ENCODE measurements at regions not wholly inside any gene's neighbourhood (a gene's known extent, or its start where the extent isn't known, plus 50 kb on each side); places are given as distances from the start of the nearest gene placed in this dataset.

DNA sequence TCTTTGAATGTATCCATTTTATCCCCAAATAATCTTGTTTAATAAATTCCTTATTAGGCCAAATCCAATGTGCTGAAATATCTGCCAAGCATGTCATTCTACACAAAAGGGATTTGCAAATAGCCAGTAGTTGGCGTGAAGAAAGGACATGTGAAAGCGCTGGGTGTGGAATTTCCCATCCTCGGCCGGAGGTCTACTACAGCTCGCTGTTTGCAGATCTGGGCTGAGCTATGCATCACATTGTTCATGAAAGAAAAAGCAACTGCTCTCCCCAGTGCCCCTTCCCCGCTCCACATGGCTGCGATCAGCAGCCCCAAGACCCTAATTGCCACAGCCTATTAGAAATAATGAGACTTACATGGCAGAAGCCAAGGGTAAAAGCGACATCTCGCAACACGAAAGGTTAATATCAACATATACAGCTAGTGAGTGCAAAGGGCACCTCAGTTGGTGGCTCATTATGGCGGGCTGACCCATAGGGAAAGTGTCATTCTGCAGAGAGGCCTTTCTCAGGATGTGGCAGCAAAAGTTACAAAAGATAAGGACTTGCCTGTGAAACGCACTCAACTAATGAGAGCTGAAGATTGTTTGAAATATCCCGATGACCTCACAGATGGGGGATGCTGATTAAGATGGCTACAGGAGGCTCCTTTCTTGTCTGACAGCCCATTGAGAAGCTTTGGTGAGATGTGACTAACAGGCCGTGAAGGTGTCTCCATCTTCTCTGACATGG is 126.9 kb upstream of the CYP1B1 start:
- no peak for DNase-seq

DNA sequence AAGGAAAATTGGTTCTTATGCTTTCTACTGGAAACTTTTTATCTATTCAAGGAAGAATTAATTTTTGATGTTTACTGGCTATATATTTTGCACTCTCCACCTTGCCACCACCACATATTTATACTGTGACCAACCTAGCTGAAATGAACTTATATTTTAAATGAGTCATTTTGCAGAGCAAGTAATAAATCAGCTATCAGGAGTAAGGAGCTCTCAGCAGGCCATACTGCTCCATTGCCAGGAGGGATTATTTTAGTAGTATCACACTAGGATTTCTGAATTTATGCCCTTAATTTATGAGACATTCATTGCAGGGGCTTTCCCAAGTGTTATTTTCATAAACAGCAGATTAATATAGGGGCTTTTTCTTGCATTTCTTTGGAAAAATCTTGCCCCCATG is 125.8 kb upstream of the CYP1B1 start:
- DNase-seq, result peak; percentile 77

DNA sequence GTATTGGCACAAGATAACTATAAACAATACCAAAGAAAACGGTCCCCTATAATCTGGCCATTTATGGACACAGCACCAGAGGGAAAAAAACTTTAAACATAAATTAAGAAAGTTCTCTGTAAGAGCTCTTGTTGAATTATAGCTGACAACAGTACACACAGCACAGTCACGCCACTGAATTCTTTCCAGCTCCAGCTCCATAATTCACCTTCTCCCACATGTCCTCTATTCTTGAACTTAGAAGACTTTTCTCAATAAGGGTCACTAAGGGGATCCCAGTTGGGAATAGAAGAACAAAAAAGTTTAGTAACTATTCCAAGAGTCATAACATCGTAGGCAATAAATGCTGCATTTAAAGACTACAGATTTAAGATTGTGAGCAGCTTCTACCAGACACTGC is 124.6 kb upstream of the CYP1B1 start:
- no peak for DNase-seq

DNA sequence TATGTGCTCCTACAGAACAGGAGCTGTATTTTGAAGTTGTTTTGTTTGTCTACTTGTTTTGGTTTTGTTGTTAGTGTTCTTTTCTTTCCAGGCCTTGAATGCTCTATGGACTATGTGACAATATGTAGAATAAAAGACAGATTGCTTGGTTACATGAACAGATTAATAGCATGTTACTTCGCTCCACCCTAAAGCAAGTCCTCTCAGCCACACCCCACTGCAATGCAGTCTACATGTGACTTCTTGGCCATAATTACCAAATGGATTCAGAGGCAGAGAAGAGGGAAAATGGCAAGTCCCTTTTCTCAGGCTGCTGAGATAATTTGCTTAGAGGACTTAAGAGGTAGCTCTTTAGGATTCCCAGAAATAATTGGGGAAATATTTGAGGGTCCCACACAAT is 123.2 kb upstream of the CYP1B1 start:
- no peak for DNase-seq

DNA sequence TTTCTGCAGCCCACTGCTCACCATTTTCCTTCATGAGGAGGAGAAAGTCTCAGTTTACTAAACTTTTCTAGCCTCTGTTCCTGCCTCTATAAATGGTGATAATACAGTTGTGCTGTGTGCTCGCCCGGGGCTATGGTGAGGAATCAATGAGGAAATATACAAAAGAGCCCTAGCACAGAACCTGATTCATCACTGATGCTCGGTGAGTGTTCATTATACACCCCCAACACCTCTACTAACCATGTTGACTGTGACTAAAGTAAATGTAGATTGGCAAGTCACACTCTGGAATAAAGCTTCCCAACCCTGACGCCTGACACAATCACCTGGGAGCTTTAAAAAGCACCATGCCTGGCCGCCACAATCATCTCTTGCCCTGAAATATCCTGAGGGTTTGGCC is 118.8 kb upstream of the CYP1B1 start:
- no peak for DNase-seq

DNA sequence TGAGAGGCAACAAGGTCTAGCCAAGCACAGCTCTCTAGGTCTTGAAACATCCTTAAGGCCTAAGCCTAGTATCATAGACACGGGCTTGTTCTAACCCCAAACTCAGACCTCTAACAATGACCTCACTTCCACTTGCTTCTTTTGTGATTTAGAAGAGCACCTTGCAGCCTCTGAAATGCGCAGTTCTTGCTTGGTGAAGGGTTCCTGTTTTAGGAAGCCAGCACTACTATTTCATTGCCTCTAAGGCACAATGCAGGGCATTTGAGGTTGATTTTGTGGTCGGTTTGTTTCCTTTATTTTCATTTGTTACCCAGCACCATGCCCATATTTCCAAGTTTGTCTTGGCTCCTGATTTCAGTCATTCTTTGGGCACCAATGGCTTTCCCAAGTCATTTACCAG is 117.0 kb upstream of the CYP1B1 start:
- DNase-seq, result no peak

DNA sequence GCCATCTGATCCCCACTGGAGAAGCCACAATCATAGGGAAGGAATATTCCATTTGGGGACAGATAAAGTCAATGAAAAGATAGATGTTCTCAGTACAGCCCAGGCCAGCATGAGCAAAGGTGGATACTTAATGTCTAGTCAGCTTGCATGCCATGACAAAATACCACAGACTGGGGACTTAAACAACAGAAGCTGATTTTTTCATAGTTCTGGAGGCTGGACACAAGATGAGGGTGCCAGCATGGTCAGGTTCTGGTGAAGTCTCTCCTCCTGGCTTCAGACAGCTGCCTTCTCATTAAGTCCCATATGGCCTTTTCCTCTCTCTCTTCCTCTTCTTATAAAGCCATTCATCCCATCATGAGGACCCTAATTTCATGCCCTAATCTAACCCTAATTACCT is 116.1 kb upstream of the CYP1B1 start:
- DNase-seq, result no peak

DNA sequence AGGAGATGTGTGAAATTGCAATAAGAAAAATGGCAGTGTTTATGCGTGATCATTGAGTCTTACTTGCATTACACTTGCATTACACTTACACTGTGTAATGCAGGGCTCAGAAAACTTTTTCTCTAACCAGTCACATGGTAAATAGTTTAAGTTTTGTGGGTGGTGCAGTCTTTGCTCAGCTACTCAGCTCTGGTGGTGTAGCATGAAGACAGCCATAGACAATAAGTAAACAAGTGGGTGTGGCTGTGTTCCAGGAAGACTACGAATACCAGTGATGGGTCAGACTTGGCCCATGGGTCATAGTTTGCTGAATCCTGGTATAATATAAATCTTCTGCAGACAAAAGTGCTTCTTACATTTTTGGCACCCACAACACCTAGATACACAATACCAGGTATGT is 115.6 kb upstream of the CYP1B1 start:
- DNase-seq, result no peak

DNA sequence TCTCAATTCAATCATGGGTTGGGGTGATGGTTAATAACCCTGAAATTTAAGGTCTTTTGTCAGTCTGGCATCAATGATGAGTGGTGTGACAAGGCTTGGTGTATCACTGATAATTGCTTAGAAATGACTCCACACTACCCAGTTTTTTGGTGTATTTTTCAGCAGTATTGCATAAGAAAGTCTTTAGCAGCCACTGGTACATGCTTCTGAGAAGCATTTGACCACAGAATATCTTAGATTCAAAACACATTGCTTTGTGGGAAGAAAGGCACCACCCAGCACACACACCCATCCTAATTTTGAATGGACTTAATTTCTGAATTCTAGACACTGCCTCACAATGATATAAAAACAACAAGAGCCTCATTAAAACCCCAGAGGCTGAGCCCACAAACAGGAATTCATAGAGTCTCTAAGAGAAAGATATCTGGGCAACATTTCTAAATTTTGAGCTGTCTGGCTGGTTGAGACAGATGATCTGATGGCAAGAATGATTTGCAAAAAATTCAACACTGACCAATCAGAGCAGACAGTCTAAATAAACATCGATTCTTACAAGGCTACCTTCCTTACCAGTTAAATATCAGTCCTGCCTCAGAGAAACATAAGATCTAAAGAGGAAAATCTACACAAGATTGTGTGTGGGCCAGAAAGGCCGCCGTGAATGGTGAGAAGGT is 114.7 kb upstream of the CYP1B1 start:
- peak; percentile 94 for DNase-seq

DNA sequence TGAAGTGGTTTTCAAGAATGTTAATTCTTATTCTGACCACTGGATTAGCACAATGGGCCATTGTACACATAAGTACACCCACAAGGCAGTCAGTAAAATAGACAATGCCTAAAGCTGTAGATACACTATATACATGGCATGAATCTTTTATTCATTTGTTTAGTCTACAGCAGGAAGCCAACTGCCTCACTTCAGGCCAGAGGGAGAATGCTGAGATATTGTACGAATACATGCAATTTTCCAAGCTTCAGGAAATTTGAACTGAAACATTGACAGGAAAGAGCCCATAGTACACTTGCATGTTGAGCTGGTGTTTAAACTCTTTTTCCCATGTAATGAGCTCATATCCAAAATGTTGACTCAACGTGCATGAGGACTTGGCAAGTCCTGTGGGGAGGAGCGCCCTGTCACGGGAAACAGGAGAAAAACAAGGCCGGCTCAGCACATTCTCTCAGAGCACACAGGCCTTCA is 111.6 kb upstream of the CYP1B1 start:
- DNase-seq, result peak; percentile 84

DNA sequence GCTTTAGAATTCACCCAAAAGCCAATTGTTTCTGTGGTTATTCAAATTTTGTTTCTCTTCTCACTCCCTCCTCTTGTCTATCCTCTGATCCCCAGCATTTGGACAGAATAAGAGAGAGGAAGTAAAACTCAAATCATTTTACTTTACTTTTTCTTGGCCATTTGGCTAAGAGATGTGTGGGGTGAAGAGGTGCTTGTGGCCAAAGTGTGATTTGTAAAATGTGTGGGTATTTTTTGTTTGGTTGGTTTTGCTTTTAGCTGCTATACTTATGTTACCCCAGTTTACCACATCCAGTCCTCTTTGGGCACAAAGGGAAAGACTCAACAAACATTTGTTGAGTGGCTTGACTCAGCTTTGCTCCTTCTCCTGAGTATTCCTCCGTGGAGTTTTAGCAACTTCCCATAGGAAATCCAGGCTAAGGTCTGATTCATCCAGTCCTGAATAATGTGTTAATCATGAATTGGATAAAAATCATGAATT is 109.1 kb upstream of the CYP1B1 start:
- DNase-seq, result peak; percentile 75

DNA sequence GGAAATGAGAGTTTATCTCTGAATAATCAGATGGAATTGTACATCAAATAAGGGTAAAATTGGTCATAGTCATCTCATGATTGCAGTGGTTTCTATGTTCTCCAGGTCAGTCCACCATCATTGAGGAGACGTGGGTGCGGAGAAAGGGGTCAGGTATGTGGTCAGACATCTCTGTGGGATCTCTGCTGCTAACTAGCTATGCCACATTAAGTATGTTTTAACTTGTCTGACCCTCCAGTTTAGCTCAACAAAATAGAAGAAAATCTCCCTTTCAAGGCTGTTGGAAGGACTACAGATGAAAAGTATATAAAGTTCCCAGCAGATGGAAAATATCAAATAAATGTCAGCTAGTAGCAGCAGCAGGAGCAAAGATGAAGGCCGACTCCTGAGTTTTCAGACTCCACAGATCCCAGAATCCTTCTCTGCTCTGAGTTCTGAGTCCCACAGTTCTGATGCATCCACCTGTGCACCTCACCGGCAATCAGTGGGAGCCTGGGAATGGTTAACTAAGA is 106.6 kb upstream of the CYP1B1 start:
- DNase-seq, result no peak

DNA sequence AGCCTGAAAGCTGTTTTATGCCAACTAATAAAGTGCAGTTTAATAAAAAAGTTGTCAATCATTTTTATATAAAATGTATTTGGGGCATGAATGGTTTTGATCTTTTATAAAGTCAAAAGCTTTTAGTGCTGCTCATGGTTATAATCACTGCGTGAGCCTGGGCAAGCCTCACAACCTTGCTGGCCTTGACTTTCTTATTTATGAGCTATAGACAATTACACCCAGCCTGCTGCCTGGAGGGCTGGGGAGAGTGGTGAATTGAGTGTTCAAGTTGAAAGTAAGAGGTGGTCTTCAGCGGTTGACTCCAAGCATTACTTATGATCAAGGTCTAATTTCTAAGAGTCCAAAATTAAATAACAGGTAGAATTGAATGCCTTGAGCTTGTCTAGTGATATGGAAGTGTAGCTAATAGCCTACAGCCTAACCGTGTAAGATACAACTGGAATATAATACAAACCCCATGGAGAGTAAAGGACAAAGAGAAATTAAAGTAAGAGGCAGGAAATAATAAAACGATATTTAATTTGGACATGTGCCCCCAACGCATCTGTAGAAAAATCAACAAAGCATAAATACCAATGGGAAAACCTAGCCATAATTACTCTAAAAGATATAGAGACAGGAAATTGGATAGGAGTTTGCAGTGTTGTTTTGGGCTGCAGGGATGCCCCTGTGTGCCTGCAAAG is 106.0 kb upstream of the CYP1B1 start:
- DNase-seq, result no peak

DNA sequence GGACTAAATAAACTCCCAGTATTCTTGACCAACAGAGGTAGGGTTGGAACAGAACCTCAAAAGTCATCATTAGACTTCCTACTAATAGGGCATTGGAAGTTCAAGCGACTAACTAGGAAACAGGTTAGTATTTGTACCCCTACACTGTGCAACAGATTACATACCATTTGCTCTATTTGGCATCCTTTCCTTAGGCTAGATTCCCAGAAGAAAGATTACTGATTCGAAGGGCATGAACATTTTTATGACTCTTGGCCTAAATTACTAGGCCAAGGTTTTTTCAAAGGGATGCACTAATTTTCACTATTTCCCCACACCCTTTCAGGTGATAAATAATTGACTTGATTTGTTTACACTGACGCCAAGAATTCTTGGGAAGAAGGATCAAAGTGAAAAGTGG is 104.8 kb upstream of the CYP1B1 start:
- DNase-seq, result no peak

DNA sequence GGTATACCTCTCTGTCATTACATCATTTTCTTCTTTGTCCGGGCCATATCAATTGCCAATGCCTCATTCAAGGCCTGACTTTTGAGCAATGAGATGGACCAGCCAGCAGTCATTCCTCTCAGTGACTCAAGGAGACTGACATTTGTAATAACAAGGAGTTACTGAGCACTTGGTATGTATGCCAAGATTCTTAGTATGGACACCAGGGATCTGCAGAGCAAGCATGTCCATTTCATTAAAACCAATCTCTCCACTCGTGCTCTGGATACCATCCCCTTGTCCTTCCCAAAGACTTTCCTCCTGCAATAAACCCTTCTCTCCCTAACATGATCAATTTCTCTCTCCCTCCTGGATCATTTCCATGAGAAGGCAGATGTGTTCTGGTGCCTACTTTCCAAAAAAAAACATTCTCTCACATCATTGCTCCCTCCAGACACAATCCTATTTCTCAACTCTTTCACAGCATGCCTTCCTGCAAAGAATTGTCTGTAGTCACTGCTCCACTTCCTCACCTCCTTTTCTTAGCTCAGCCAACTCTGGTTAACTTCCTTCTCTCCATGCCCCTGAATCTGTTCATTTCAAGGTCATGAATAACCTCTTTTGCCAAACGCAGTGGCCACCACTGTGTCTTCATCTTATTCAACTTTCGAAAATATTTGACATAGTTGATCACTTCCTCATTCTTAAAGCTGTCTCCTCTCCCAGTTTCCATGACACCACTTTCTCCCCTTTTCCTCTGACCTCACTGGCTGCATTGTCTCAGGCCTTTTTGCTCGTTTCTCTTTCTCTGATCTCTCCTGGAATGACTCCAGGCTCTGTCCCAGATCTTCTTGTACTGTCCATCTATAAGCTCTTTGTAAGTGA is 102.8 kb upstream of the CYP1B1 start:
- peak; percentile 96 for DNase-seq

DNA sequence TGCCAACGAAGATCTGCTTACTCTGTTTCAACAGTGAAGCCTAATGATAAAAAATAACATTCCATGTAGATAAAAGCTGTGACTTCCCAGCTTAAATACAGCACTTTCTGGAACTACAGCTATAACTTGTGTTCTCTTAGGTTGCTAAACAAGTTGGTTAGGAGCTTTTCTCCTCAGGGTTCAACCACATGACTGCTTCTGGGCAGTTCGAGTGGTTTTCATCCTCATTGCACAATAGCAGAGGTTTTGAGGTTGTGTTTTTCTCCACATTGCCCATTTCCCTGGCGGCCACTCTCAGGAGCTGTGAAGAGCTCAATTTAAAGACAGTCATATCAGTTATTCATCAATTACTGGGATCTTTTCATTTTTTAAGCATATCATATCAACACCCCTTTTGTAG is 102.2 kb upstream of the CYP1B1 start:
- DNase-seq, result no peak

DNA sequence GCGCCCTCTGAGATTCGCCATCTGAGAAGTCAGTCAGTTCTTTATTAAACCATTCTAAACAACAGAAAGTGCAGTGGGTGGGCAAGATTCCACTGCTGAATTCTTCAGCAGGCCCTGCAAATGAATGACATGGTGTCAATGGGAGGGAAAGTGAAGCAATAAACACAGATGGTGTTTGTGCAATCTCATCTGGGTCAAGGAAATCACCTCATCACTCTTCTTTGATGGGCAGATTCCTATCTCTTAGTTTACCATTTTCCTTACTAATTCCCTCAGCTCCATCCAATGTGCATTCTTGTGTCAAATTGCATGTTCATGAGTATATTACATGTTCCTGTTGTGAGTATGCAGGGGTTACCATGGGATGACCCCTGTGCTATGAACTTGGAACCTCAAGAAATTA is 100.7 kb upstream of the CYP1B1 start:
- peak; percentile 91 for DNase-seq

DNA sequence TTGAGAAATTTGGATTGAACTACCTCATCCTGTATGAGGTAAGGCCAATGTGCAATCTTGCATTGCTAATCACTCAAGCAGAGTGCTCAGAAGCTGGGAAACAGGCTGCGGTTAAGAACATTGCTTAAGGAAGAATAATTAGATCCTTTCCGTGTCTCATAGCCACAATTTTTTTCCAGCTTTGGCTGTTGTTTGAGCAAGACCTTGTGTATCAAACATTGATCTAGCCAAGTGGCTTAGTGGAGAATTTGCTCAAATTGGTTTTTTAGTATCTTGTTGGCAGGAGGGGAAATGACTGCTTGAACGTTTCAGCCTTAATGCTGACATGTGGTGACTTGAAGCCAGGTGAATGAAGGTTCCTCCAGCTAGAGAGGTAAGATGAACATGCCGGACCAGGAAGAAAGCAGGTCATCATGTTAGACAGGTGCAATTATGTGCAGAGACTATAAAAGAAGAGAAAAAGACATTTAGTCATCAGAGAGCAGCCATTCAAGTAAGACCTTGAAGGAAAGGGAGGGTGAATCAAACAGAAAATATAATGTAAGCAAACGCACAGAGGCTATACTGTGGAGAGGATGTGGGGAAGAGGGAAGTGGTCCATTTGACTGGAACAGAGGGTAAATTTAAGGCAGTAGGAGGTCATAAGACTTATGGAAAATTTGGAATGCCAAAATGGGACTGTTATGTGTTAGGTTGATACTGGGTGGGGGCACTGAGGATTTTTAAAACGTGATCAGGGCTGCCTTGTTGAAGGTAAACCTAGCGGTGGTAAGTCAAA is 98.9 kb upstream of the CYP1B1 start:
- peak; percentile 98 for DNase-seq

DNA sequence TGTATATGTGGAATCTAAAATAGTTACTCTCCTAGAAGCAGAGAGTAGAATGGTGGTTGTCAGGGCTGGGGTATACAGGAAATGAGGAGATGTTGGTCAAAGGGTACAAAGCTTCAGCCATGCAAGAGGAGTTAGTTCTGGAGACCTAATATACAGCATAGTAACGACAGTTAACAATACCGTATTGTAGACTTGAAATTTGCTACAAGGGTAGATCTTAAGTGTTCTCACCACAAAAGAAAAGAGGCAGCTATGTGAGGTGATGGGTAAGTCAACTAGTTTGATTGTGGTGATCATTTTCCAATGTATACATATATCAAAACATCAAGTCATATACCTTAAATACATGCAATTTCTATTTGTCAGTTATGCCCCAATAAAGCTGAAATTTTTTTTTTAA is 98.2 kb upstream of the CYP1B1 start:
- no peak for DNase-seq

DNA sequence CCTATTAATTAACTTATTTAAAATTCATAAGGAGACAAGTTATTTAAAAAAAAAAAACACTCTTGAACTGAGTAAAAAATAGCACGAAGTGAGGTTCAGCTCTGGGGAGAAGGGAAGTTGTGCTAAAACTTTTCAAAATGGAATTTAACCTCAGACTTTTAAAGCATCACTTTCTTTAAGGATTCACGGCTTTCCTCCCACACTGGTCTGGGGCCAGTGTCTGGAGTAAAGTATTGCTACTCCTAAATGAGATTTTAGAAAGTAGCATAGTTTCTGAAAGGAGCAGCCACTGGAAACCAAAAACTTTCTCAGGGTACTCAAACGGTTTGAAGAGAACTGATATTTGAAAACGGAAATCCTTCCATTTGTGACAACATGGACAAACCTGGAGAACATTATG is 97.7 kb upstream of the CYP1B1 start:
- DNase-seq, result no peak

DNA sequence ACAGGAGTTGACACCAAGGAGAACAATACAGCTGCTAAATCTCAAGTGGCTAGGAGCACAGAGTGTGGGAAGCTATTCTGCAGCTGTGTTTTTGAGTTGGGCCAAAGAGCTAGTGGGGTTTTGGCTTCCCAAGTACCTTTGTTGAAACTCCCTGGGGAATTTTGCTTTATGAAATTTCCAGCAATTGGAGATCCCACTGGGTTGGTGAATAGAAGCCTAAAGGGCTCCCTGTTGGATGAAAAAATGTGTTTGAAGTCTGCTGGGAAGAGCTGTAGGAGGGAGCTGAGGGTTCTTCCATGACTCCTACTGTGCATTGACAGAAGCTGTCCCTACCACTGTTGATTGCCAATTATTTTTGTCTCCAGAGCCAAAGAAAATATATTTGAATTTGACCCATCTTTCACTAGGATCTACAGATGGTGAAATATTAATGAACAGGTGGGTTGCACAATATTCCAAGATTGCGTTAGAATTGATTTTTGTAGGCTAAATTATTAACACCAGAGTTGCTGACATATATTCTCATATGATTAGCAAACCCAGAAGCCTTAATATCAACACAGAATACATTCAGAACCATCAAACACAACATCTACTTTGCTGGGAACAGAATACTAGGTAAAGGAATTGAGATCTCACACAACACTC is 95.4 kb upstream of the CYP1B1 start:
- DNase-seq, result no peak

All from fibroblast of skin of right biceps (primary cell).